ENCODE measurements at regions not wholly inside any gene's neighbourhood (a gene's known extent, or its start where the extent isn't known, plus 50 kb on each side); places are given as distances from the start of the nearest gene placed in this dataset.
"Not testable (repeated sequence)": the region's sequence is repeated elsewhere in the genome, so short reads cannot be mapped to it uniquely, and the experiment has no call there.

- H3K9me3 ChIP-seq (ENCODE audit: control insufficient read depth, low read length), result no peaks in the 10 kb centered on the region
- intact Hi-C loops (cut with DNase I), result no loop called here
- WGBS, result 62% methylated on average over 4 of the region's 4 CpGs
- no peak overlapping the region for H3K4me3 ChIP-seq (ENCODE audit: low read length)
- no peaks in the 10 kb centered on the region for H3K27me3 ChIP-seq (ENCODE audit: control insufficient read depth, insufficient read depth)
- H3K4me1 ChIP-seq (ENCODE audit: control insufficient read depth, insufficient read depth, low read length), result no peaks in the 10 kb centered on the region
- no peak overlapping the region for H3K27ac ChIP-seq (ENCODE audit: low read length)
- ATAC-seq (no peak), DNase-seq (no peak)
Observed at GRCh38 chr12:17928708-17929366, 161.2 kb downstream of the RERGL start.

GRCh38 chr12:17918013-17918412 is 172.0 kb downstream of the RERGL start:
- H3K9me3 ChIP-seq (ENCODE audit: control insufficient read depth, low read length), result no peaks in the 10 kb centered on the region

DNA sequence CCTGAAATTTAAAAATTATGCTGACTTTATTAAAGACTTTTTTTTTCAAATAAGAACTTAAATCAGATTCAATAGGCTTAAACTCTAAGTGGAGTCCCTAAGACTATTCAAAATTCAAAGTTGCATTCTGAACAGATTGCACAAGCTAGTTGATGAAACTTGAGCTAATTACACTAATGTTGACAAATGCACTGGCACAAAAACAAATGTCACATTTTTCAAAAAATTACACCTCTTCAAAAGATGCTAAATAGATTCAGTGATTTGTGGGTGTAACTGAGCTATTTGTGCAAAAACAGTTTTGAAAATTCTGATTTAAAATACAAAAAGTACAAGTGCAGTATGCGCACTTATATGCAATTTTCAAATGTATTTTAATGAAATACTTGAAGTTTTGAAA is 205.4 kb downstream of the RERGL start:
- intact Hi-C loops (cut with DNase I), result no loop called here
- no peak for ATAC-seq
- H3K4me1 ChIP-seq (ENCODE audit: control insufficient read depth, insufficient read depth, low read length), result no peaks in the 10 kb centered on the region
- WGBS, result 93% methylated on average over 1 of the region's 1 CpG
- H3K4me3 ChIP-seq (ENCODE audit: low read length), result no peak overlapping the region
- no peak for DNase-seq
- no peaks in the 10 kb centered on the region for H3K27me3 ChIP-seq (ENCODE audit: control insufficient read depth, insufficient read depth)
- H3K27ac ChIP-seq (ENCODE audit: low read length), result no peak overlapping the region
- H3K9me3 ChIP-seq (ENCODE audit: control insufficient read depth, low read length), result no peaks in the 10 kb centered on the region

More at GRCh38 chr12:17918013-17918412, 172.0 kb downstream of the RERGL start:
- Histone ChIP-seq H3K27me3 (ENCODE audit: control insufficient read depth, insufficient read depth) (no peaks in the 10 kb centered on the region), H3K4me3 (ENCODE audit: low read length) (no peak overlapping the region), H3K4me1 (ENCODE audit: control insufficient read depth, insufficient read depth, low read length) (no peaks in the 10 kb centered on the region), H3K27ac (ENCODE audit: low read length) (no peak overlapping the region)
- intact Hi-C loops (cut with DNase I), result no loop called here
- DNase-seq, result no peak
- WGBS, result 95% methylated on average over 1 of the region's 1 CpG
- ATAC-seq, result no peak

- Histone ChIP-seq H3K4me1 (ENCODE audit: control insufficient read depth, insufficient read depth, low read length) (no peaks in the 10 kb centered on the region), H3K27me3 (ENCODE audit: control insufficient read depth, insufficient read depth) (no peaks in the 10 kb centered on the region), H3K4me3 (ENCODE audit: low read length) (no peak overlapping the region), H3K27ac (ENCODE audit: low read length) (no peak overlapping the region), H3K9me3 (ENCODE audit: control insufficient read depth, low read length) (peaks cover 2% of the 10 kb centered on the region)
- no peak for DNase-seq
- ATAC-seq, result no peak
- 36% methylated on average over 1 of the region's 1 CpG for WGBS
- intact Hi-C loops (cut with DNase I), result no loop called here
Observed at GRCh38 chr12:17878714-17879113, 211.3 kb downstream of the RERGL start.

- no peak overlapping the region for H3K4me3 ChIP-seq (ENCODE audit: low read length)
Observed at GRCh38 chr12:17875230-17875629, 214.8 kb downstream of the RERGL start.

DNA sequence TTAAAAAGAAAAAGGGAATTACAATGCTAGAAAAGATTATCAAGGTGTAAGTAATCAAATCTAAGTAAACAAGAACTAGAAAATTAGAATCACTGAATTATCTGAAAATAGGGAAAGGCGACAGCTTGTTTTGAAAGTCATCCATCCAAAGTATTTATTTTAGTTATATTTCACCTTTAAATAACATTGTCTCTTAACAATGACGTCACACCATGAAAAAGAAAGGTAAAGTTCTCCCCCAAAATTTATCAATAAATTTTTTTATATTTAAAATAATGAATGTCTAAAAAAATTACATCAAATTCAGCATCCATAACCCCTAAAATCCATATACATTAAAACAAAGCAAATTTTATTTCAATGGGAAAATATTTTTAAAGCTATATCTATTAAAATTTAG is 223.2 kb downstream of the RERGL start:
- 67% methylated on average over 2 of the region's 2 CpGs for WGBS
- H3K4me3 ChIP-seq (ENCODE audit: low read length), result no peak overlapping the region
- H3K27ac ChIP-seq (ENCODE audit: low read length), result no peak overlapping the region
- ATAC-seq (no peak), DNase-seq (no peak)
- H3K9me3 ChIP-seq (ENCODE audit: control insufficient read depth, low read length), result no peaks in the 10 kb centered on the region
- intact Hi-C loops (cut with DNase I), result loop anchor here in 1 of 4 donors (5.0 kb wide), 1 partner anchor 90 kb away; no protein-coding TSS in a partner anchor
- no peaks in the 10 kb centered on the region for H3K27me3 ChIP-seq (ENCODE audit: control insufficient read depth, insufficient read depth)
- no peaks in the 10 kb centered on the region for H3K4me1 ChIP-seq (ENCODE audit: control insufficient read depth, insufficient read depth, low read length)

More at GRCh38 chr12:17875230-17875629, 214.8 kb downstream of the RERGL start:
- Histone ChIP-seq H3K27ac (ENCODE audit: low read length) (no peak overlapping the region), H3K27me3 (ENCODE audit: control insufficient read depth, insufficient read depth) (no peaks in the 10 kb centered on the region), H3K9me3 (ENCODE audit: control insufficient read depth, low read length) (peaks cover 2% of the 10 kb centered on the region), H3K4me1 (ENCODE audit: control insufficient read depth, insufficient read depth, low read length) (no peaks in the 10 kb centered on the region)
- intact Hi-C loops (cut with DNase I), result no loop called here
- ATAC-seq (no peak), DNase-seq (no peak)

GRCh38 chr12:17855548-17855947 is 234.4 kb downstream of the RERGL start:
- H3K27ac ChIP-seq (ENCODE audit: low read length); DNase-seq; H3K27me3 ChIP-seq (ENCODE audit: control insufficient read depth, insufficient read depth); H3K9me3 ChIP-seq (ENCODE audit: control insufficient read depth, low read length); intact Hi-C loops (cut with DNase I); H3K4me3 ChIP-seq (ENCODE audit: low read length); H3K4me1 ChIP-seq (ENCODE audit: control insufficient read depth, insufficient read depth, low read length); ATAC-seq: not testable (repeated sequence)
- 88% methylated on average over 24 of the region's 24 CpGs for WGBS

DNA sequence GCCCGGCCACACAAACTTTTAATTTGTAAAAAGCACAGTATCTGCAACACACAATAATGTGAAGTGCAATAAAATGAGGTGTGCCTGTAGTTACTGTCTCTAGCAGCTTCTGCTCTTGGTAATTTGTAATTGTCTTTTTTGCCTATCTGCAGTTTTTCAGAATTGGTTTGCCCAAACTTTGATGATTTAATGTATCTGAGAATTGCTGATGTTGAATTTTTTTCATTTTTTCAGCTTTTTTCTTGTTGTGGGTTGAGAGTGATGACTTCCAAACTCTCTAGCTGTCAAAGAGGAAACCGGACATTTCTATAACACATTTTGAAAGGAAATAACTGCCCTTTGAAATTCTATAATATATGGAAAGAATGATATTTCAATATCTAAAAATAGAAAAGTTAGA is 236.9 kb downstream of the RERGL start:
- H3K27me3 ChIP-seq (ENCODE audit: control insufficient read depth, insufficient read depth), result no peaks in the 10 kb centered on the region
- no peaks in the 10 kb centered on the region for H3K9me3 ChIP-seq (ENCODE audit: control insufficient read depth, low read length)
- intact Hi-C loops (cut with DNase I), result loop anchor here (5.0 kb wide), 2 partner anchors 86 to 91 kb away; no protein-coding TSS in a partner anchor
- H3K4me1 ChIP-seq (ENCODE audit: control insufficient read depth, insufficient read depth, low read length), result no peaks in the 10 kb centered on the region
- H3K4me3 ChIP-seq (ENCODE audit: low read length), result no peak overlapping the region
- ATAC-seq (no peak), DNase-seq (no peak)
- no peak overlapping the region for H3K27ac ChIP-seq (ENCODE audit: low read length)
- 84% methylated on average over 2 of the region's 2 CpGs for WGBS

DNA sequence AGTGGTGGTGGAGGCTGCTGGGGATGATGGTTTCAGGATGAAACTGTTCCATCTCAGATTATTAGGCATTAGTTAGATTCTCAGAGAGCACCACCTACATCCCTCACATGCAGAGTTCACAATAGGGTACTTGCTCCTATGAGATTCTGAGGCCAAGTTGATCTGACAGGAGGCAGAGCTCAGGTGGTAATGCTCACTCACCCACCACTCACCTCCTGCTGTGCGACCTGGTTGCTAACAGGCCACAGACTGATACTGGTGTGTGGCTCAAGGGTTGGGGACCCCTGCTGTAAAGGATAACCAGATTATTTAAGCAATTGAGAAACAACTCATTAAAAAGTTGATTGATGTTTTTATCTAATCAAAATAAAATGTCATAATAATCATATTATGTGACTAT is 248.5 kb downstream of the RERGL start:
- H3K4me1 ChIP-seq (ENCODE audit: control insufficient read depth, insufficient read depth, low read length), result no peaks in the 10 kb centered on the region
- DNase-seq (no peak), ATAC-seq (no peak)
- no peak overlapping the region for H3K4me3 ChIP-seq (ENCODE audit: low read length)
- intact Hi-C loops (cut with DNase I), result no loop called here
- WGBS, result 42% methylated on average over 1 of the region's 1 CpG
- no peaks in the 10 kb centered on the region for H3K9me3 ChIP-seq (ENCODE audit: control insufficient read depth, low read length)
- H3K27me3 ChIP-seq (ENCODE audit: control insufficient read depth, insufficient read depth), result no peaks in the 10 kb centered on the region
- no peak overlapping the region for H3K27ac ChIP-seq (ENCODE audit: low read length)

DNA sequence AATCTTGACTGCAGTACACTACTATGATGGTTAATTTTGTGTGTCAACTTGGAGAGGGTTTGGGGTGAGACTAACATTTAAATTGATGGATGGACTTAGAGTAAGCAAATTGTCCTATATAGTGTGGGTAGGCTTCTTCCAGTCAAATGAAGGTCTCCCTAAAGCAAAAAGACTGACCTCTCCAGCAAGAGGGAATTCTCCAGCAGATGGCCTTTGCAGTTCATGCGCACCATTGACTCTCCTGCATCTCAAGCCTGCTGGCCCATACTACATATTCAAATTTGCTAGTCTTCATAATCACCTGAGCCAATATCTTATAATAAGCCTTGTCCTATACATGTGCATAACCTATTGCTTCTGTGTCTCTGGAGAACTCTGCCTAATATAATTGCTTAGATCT is 260.2 kb downstream of the RERGL start:
- DNase-seq (no peak), ATAC-seq (no peak)
- no peaks in the 10 kb centered on the region for H3K9me3 ChIP-seq (ENCODE audit: control insufficient read depth, low read length)
- 90% methylated on average over 1 of the region's 1 CpG for WGBS
- no peak overlapping the region for H3K4me3 ChIP-seq (ENCODE audit: low read length)
- intact Hi-C loops (cut with DNase I), result no loop called here
- no peaks in the 10 kb centered on the region for H3K4me1 ChIP-seq (ENCODE audit: control insufficient read depth, insufficient read depth, low read length)
- H3K27me3 ChIP-seq (ENCODE audit: control insufficient read depth, insufficient read depth), result no peaks in the 10 kb centered on the region
- H3K27ac ChIP-seq (ENCODE audit: low read length), result no peak overlapping the region

DNA sequence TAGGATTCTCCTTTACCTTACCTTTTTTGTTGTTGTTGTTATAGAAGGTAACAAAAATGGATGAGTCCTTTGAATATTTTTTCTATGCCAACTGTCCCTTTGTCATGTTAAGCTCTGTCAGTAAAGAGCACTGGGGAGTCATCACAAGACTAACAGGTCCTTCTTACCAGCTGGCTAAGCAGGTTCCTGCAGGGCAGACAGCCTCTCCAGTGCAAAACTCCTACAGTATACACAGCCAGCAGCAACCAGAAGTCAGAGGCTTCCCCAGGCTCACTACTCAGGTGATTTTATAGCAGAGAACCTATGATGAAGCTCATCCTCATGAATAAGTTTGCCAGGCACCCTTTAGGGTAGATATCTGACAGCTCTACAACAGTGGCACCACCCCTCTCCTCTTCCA is 271.1 kb downstream of the RERGL start:
- no peaks in the 10 kb centered on the region for H3K9me3 ChIP-seq (ENCODE audit: control insufficient read depth, low read length)
- no peaks in the 10 kb centered on the region for H3K27me3 ChIP-seq (ENCODE audit: control insufficient read depth, insufficient read depth)
- H3K4me1 ChIP-seq (ENCODE audit: control insufficient read depth, insufficient read depth, low read length), result no peaks in the 10 kb centered on the region
- ATAC-seq (no peak), DNase-seq (no peak)
- H3K27ac ChIP-seq (ENCODE audit: low read length), result no peak overlapping the region
- no peak overlapping the region for H3K4me3 ChIP-seq (ENCODE audit: low read length)
- intact Hi-C loops (cut with DNase I), result no loop called here

DNA sequence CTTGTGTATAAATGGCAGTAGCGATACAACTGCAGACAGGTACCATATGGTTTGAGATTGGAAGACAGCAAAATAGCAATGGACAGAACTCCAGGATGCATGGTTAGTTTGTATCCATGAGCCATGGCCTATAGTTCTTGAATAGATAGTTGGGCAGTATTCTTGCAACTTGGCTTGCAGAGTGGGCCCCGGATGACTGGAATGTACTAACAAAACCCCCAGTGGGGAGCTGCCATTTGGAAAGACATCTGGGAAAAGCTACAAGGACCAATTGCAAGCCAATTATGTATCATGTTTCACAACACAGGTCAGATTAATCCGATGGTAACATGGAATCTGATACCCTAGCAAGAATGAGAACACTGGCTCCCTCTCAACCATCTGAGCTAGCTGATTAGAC is 279.6 kb downstream of the RERGL start:
- DNase-seq (no peak), ATAC-seq (no peak)
- Histone ChIP-seq H3K4me3 (ENCODE audit: low read length) (no peak overlapping the region), H3K4me1 (ENCODE audit: control insufficient read depth, insufficient read depth, low read length) (no peaks in the 10 kb centered on the region), H3K27me3 (ENCODE audit: control insufficient read depth, insufficient read depth) (no peaks in the 10 kb centered on the region), H3K27ac (ENCODE audit: low read length) (no peak overlapping the region), H3K9me3 (ENCODE audit: control insufficient read depth, low read length) (peaks cover 3% of the 10 kb centered on the region)
- intact Hi-C loops (cut with DNase I), result no loop called here
- 63% methylated on average over 3 of the region's 3 CpGs for WGBS
